Gastrocnemius medialis (tissue), 4 donors: ENCODE measurements at regions not wholly inside any gene's neighbourhood (a gene's known extent, or its start where the extent isn't known, plus 50 kb on each side); places are given as distances from the start of the nearest gene placed in this dataset.

Experiments
- CTCF ChIP-seq, 5 experiments: fragments of 450-650 bp in 3 of 5; fragments of 200-600 bp in 2 of 5; sonication (generic) in 2 of 5; IDR thresholded peaks in 4 of 5; conservative IDR thresholded peaks in 1 of 5; 1 replicate in 4 of 5; 2 replicates in 1 of 5; pipeline ENCODE4 v1.5.1; 2016 to 2019; ENCODE audit warnings: antibody characterized with exemption in 5 of 5, mild to moderate bottlenecking in 3 of 5, moderate library complexity in 3 of 5
- POLR2A ChIP-seq, 2 donors: fragments of 450-650 bp; IDR thresholded peaks; one replicate each; pipeline ENCODE4 v1.6.1; 2017; ENCODE audit warnings: antibody characterized with exemption in 2 of 2, mild to moderate bottlenecking in 2 of 2, moderate library complexity in 2 of 2

- TF ChIP-seq POLR2A (IDR thresholded peaks at IDR 0.05) (no peak), CTCF (IDR thresholded peaks at IDR 0.05 in 4 of 5, conservative IDR thresholded peaks at IDR 0.05 in 1 of 5) (no peak)
Observed at GRCh38 chr6:30009113-30009512, 52.0 kb upstream of the POLR1H start.
